K562 (cell line): ENCODE measurements at regions not wholly inside any gene's neighbourhood (a gene's known extent, or its start where the extent isn't known, plus 50 kb on each side); places are given as distances from the start of the nearest gene placed in this dataset.

ENCODE experiments used
- E2F3 ChIP-seq: fragments of 250-450 bp; sonication (Bioruptor Pico); IDR thresholded peaks from 2 replicates; pipeline ENCODE4 v1.4.0; 2020; ENCODE audit warnings: mild to moderate bottlenecking
- EZH2 ChIP-seq: IDR thresholded peaks from 2 replicates; pipeline ENCODE4 v1.6.1; 2012; ENCODE audit warnings: low read depth, mild to moderate bottlenecking, inconsistent platforms, low read length, borderline replicate concordance
- GATAD2B ChIP-seq: fragments of 450-650 bp; IDR thresholded peaks from 2 replicates; pipeline ENCODE4 v1.6.1; 2017; ENCODE audit warnings: mild to moderate bottlenecking, borderline replicate concordance
- HLTF ChIP-seq: fragments of 450-650 bp; IDR thresholded peaks from 2 replicates; pipeline ENCODE4 v1.6.1; 2016
- MAFF ChIP-seq: IDR thresholded peaks from 2 replicates; pipeline ENCODE4 v1.6.1; 2012; ENCODE audit warnings: low read length, improper control_type of control experiment
- POLR2A ChIP-seq: fragments of 450-650 bp; conservative IDR thresholded peaks from 2 replicates; pipeline ENCODE4 v1.6.1; 2016
- SMARCE1 ChIP-seq: fragments of 450-650 bp; IDR thresholded peaks from 2 replicates; pipeline ENCODE4 v1.7.1; 2016; ENCODE audit warnings: mild to moderate bottlenecking
- TF ChIP-seq, protein P1 (sequence below): fragments of 250-450 bp; sonication (Bioruptor Pico); IDR thresholded peaks from 2 replicates; pipeline ENCODE4 v1.5.0; 2021

GRCh38 chr1:56189946-56190805 is 389.2 kb downstream of the PLPP3 start:
- no peak for TF ChIP-seq SMARCE1
- TF ChIP-seq HLTF: no peak
- no peak for TF ChIP-seq GATAD2B
- TF ChIP-seq MAFF: no peak
- no peak for TF ChIP-seq POLR2A
- TF ChIP-seq, protein P1, sequence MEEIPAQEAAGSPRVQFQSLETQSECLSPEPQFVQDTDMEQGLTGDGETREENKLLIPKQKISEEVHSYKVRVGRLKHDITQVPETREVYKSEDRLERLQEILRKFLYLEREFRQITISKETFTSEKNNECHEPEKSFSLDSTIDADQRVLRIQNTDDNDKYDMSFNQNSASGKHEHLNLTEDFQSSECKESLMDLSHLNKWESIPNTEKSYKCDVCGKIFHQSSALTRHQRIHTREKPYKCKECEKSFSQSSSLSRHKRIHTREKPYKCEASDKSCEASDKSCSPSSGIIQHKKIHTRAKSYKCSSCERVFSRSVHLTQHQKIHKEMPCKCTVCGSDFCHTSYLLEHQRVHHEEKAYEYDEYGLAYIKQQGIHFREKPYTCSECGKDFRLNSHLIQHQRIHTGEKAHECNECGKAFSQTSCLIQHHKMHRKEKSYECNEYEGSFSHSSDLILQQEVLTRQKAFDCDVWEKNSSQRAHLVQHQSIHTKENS (CRISPR knock-in tag): no peak
- no peak for TF ChIP-seq E2F3
- TF ChIP-seq EZH2: no peak
